GM19043 (cell line): ENCODE measurements at regions not wholly inside any gene's neighbourhood (a gene's known extent, or its start where the extent isn't known, plus 50 kb on each side); places are given as distances from the start of the nearest gene placed in this dataset.
"Not testable (repeated sequence)": the region's sequence is repeated elsewhere in the genome, so short reads cannot be mapped to it uniquely, and the experiment has no call there.

Experiments used
- ATAC-seq: cut with Tn5 transposase; IDR thresholded peaks from one replicate; pipeline ENCODE4 v1.9.1; 2021; ENCODE audit warnings: low read depth; ENCODE audit not compliant: unreplicated experiment

GRCh38 chr22:22773979-22774604 lies 113.5 kb upstream of the IGLL5 start:
- ATAC-seq: no peak

GRCh38 chr22:22774762-22775161 lies 112.9 kb upstream of the IGLL5 start:
- ATAC-seq: not testable (repeated sequence)

GRCh38 chr22:22776121-22776520 lies 111.5 kb upstream of the IGLL5 start:
- no peak for ATAC-seq

- ATAC-seq: no peak
These were observed 108.4 kb upstream of the IGLL5 start for GRCh38 chr22:22779213-22779612.

GRCh38 chr22:22783575-22783974 lies 104.0 kb upstream of the IGLL5 start:
- no peak for ATAC-seq

- no peak for ATAC-seq
These were observed 103.2 kb upstream of the IGLL5 start for GRCh38 chr22:22784249-22785039.

- no peak for ATAC-seq
These were observed 102.1 kb upstream of the IGLL5 start for GRCh38 chr22:22785316-22786065.

- ATAC-seq: no peak
These were observed 101.1 kb upstream of the IGLL5 start for GRCh38 chr22:22786301-22787115.

GRCh38 chr22:22787151-22787550 lies 100.5 kb upstream of the IGLL5 start:
- no peak for ATAC-seq

GRCh38 chr22:22787786-22788459 lies 99.7 kb upstream of the IGLL5 start:
- no peak for ATAC-seq

GRCh38 chr22:22788460-22789037 lies 99.1 kb upstream of the IGLL5 start:
- no peak for ATAC-seq

GRCh38 chr22:22789233-22789921 lies 98.2 kb upstream of the IGLL5 start:
- no peak for ATAC-seq

- ATAC-seq: no peak
These were observed 97.4 kb upstream of the IGLL5 start for GRCh38 chr22:22789922-22790845.

GRCh38 chr22:22791438-22792181 lies 96.0 kb upstream of the IGLL5 start:
- ATAC-seq: no peak

GRCh38 chr22:22792205-22792786 lies 95.3 kb upstream of the IGLL5 start:
- ATAC-seq: not testable (repeated sequence)

GRCh38 chr22:22795639-22796038 lies 92.0 kb upstream of the IGLL5 start:
- not testable (repeated sequence) for ATAC-seq

- no peak for ATAC-seq
These were observed 90.9 kb upstream of the IGLL5 start for GRCh38 chr22:22796724-22797123.
